Stimulated activated CD4-positive, alpha-beta T cell treated with anti-CD3 and anti-CD28 coated beads, Interleukin-12 subunit alpha, Interleukin-12 subunit beta, amount 100 ng/mL, for 4 hours (primary cell): ENCODE measurements at regions not wholly inside any gene's neighbourhood (a gene's known extent, or its start where the extent isn't known, plus 50 kb on each side); places are given as distances from the start of the nearest gene placed in this dataset.

Experiments
- DNase-seq: peaks from one replicate; pipeline ENCODE4 v3.0.0-alpha.2; 2020

GRCh38 chr21:45592208-45592619, 50.0 kb upstream of the SLC19A1 start:
- peak; percentile 61 for DNase-seq

- no peak for DNase-seq
These were observed 50.4 kb upstream of the SLC19A1 start for GRCh38 chr21:45592626-45593134.

- DNase-seq = no peak
These were observed 50.1 kb upstream of the PCBP3 start for GRCh38 chr21:45593162-45594022.
